H9 (cell line): ENCODE measurements at regions not wholly inside any gene's neighbourhood (a gene's known extent, or its start where the extent isn't known, plus 50 kb on each side); places are given as distances from the start of the nearest gene placed in this dataset.
"Not testable (repeated sequence)": the region's sequence is repeated elsewhere in the genome, so short reads cannot be mapped to it uniquely, and the experiment has no call there.

ENCODE experiments used
- DNase-seq: peaks from one replicate; pipeline ENCODE4 v3.0.0-alpha.2; 2017
- H2AFZ ChIP-seq: one replicate; pipeline ENCODE4 v1.6.1; 2013; ENCODE audit warnings: mild to moderate bottlenecking, low read length, control low read depth, moderate library complexity
- H2AK5ac ChIP-seq: 2 replicates; pipeline ENCODE4 v1.6.1; 2013; ENCODE audit warnings: low read length, control low read depth, mixed read lengths; ENCODE audit not compliant: insufficient read length
- H2BK120ac ChIP-seq: one replicate; pipeline ENCODE4 v1.6.1; 2013; ENCODE audit warnings: low read depth, mild to moderate bottlenecking, low read length, control low read depth, inconsistent platforms; ENCODE audit not compliant: poor library complexity, severe bottlenecking
- H2BK12ac ChIP-seq: 2 replicates; pipeline ENCODE4 v1.6.1; 2013; ENCODE audit warnings: low read length, control low read depth, mixed read lengths, low read depth; ENCODE audit not compliant: insufficient read length
- H2BK15ac ChIP-seq: 2 replicates; pipeline ENCODE4 v1.6.1; 2013; ENCODE audit warnings: low read depth, low read length, control low read depth
- H2BK20ac ChIP-seq: one replicate; pipeline ENCODE4 v1.6.1; 2013; ENCODE audit warnings: low read depth, mild to moderate bottlenecking, low read length, control low read depth, inconsistent platforms; ENCODE audit not compliant: poor library complexity, severe bottlenecking
- H2BK5ac ChIP-seq: 2 replicates; pipeline ENCODE4 v1.6.1; 2013; ENCODE audit warnings: low read length, control low read depth, mixed read lengths; ENCODE audit not compliant: insufficient read length
- H3K14ac ChIP-seq: 2 replicates; pipeline ENCODE4 v1.6.1; 2013; ENCODE audit warnings: low read length, control low read depth; ENCODE audit not compliant: insufficient read depth
- H3K18ac ChIP-seq: 2 replicates; pipeline ENCODE4 v1.6.1; 2013; ENCODE audit warnings: low read depth, mild to moderate bottlenecking, mixed read lengths, low read length, control low read depth; ENCODE audit not compliant: insufficient read length
- H3K23ac ChIP-seq: 2 replicates; pipeline ENCODE4 v1.6.1; 2013; ENCODE audit warnings: low read length, control low read depth, mixed read lengths, low read depth; ENCODE audit not compliant: insufficient read length
- H3K23me2 ChIP-seq: 2 replicates; pipeline ENCODE4 v1.6.1; 2013; ENCODE audit warnings: low read depth, mild to moderate bottlenecking, mixed read lengths, low read length, control low read depth; ENCODE audit not compliant: insufficient read length, poor library complexity, severe bottlenecking
- H3K27ac ChIP-seq: 2 replicates; pipeline ENCODE4 v1.5.1; 2013; ENCODE audit warnings: low read length, control low read depth, mixed read lengths, low read depth; ENCODE audit not compliant: insufficient read length
- H3K27me3 ChIP-seq: 2 replicates; pipeline ENCODE4 v1.6.1; 2013; ENCODE audit warnings: low read length, control low read depth, inconsistent platforms; ENCODE audit not compliant: insufficient read depth
- H3K4ac ChIP-seq: 2 replicates; pipeline ENCODE4 v1.6.1; 2013; ENCODE audit warnings: low read depth, mild to moderate bottlenecking, control low read depth, inconsistent platforms, low read length, moderate library complexity
- H3K4me1 ChIP-seq: 2 replicates; pipeline ENCODE4 v1.6.1; 2013; ENCODE audit warnings: low read length, control low read depth, inconsistent platforms; ENCODE audit not compliant: insufficient read depth
- H3K4me2 ChIP-seq: 2 replicates; pipeline ENCODE4 v1.6.1; 2013; ENCODE audit warnings: low read length, control low read depth, mixed read lengths; ENCODE audit not compliant: insufficient read length, insufficient read depth
- H3K56ac ChIP-seq: 2 replicates; pipeline ENCODE4 v1.6.1; 2013; ENCODE audit warnings: low read depth, mild to moderate bottlenecking, mixed read lengths, low read length, control low read depth; ENCODE audit not compliant: insufficient read length
- H3K79me1 ChIP-seq: 2 replicates; pipeline ENCODE4 v1.6.1; 2013; ENCODE audit warnings: low read depth, mild to moderate bottlenecking, moderate library complexity, low read length, control low read depth, inconsistent platforms; ENCODE audit not compliant: insufficient read depth, poor library complexity, severe bottlenecking
- H3K79me2 ChIP-seq: 2 replicates; pipeline ENCODE4 v1.6.1; 2013; ENCODE audit warnings: low read length, control low read depth, inconsistent platforms; ENCODE audit not compliant: insufficient read depth
- H3K9ac ChIP-seq: 2 replicates; pipeline ENCODE4 v1.6.1; 2013; ENCODE audit warnings: low read length, control low read depth, mixed read lengths; ENCODE audit not compliant: insufficient read length; ENCODE audit errors: extremely low read depth
- H3K9me3 ChIP-seq: one replicate; pipeline ENCODE4 v1.6.1; 2013; ENCODE audit warnings: low read depth, low read length, inconsistent platforms; ENCODE audit not compliant: control insufficient read depth
- H3T11ph ChIP-seq: one replicate; pipeline ENCODE4 v1.6.1; 2013; ENCODE audit warnings: mild to moderate bottlenecking, low read length, control low read depth, inconsistent platforms
- H4K20me1 ChIP-seq: one replicate; pipeline ENCODE4 v1.6.1; 2013; ENCODE audit not compliant: control insufficient read depth, insufficient read length, insufficient read depth
- H4K5ac ChIP-seq: 2 replicates; pipeline ENCODE4 v1.6.1; 2013; ENCODE audit warnings: low read depth, mild to moderate bottlenecking, mixed read lengths, low read length, control low read depth; ENCODE audit not compliant: insufficient read length
- H4K8ac ChIP-seq: replicated peaks from 2 replicates; pipeline ENCODE4 v1.6.1; 2013; ENCODE audit warnings: low read length, control low read depth, mixed read lengths, low read depth; ENCODE audit not compliant: insufficient read length
- H4K91ac ChIP-seq: 2 replicates; pipeline ENCODE4 v1.6.1; 2013; ENCODE audit warnings: low read depth, mild to moderate bottlenecking, moderate library complexity, mixed read lengths, low read length, control low read depth; ENCODE audit not compliant: insufficient read length
- H3K27ac Mint-ChIP-seq, 3 experiments: 2 replicates in 2 of 3; 3 replicates in 1 of 3; pipeline ENCODE4 v1.8.0; 2020 to 2021; ENCODE audit warnings: mixed read lengths in 3 of 3, mild to moderate bottlenecking in 1 of 3, moderate library complexity in 1 of 3
- H3K27me3 Mint-ChIP-seq: 2 replicates; pipeline ENCODE4 v1.8.0; 2021; ENCODE audit warnings: low read depth, mild to moderate bottlenecking, moderate library complexity, mixed read lengths
- H3K36me3 Mint-ChIP-seq, 3 experiments: 2 replicates in 2 of 3; 3 replicates in 1 of 3; pipeline ENCODE4 v1.8.0; 2020 to 2021; ENCODE audit warnings: low read depth in 3 of 3, mixed read lengths in 3 of 3; ENCODE audit not compliant: insufficient read depth in 1 of 3
- H3K4me1 Mint-ChIP-seq, 2 experiments: 2 replicates each; pipeline ENCODE4 v1.8.0; 2020; ENCODE audit warnings: mixed read lengths in 2 of 2
- H3K4me3 Mint-ChIP-seq, 2 experiments: 2 replicates in 1 of 2; 3 replicates in 1 of 2; pipeline ENCODE4 v1.8.0; 2020 to 2021; ENCODE audit warnings: mild to moderate bottlenecking in 2 of 2, mixed read lengths in 2 of 2, moderate library complexity in 1 of 2
- H3K9me3 Mint-ChIP-seq, 2 experiments: 2 replicates in 1 of 2; 3 replicates in 1 of 2; pipeline ENCODE4 v1.8.0; 2020; ENCODE audit warnings: mild to moderate bottlenecking in 2 of 2, mixed read lengths in 2 of 2, moderate library complexity in 1 of 2
- WGBS: extraction: QIAGEN DNeasy Blood & Tissue Kit; methylation state at CpG from one replicate; pipeline ENCODE4 v1.1.7; 2013; ENCODE audit warnings: missing lambda C conversion rate, low lambda C conversion rate, mixed read lengths; ENCODE audit not compliant: insufficient read length; ENCODE audit errors: extremely low coverage; 5-methylcytosine and 5-hydroxymethylcytosine counted together

DNA sequence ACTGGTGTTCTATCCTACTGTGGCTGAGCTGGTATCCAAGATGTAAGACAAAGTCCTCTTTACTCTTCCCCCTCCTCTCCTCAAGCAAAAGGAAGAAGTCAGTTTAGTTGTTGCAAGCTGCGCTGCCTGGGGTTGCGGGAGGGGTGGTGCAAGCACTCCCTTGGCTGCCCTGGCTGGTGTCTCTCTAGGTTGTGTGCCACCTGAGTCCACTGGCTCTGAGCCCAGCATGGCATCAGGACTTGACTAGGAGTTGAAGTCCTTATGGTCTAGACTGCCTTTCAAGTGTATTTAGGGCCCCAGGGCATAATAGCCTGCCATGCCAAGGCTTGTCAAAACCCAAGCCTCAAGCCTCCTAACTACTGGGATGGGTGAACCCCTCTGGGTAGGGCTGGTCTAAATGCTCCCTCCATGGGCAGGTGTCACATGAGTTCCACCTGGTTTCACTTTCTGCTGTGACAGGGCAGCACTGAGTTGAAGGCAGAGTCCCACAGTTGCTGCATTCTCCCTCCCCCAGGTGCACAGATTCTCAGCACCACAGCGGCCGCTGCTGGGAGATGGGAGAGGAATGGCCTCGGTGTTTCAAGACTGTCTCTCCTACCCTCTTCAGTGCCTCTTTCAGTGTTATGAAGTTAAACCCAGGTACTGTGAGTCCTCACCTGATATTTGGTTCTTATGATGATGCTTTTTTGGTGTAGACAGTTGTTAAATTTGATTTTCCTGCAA, 62.5 kb upstream of the CHRNB4 start:
- not testable (repeated sequence) for H3K4me1 Mint-ChIP-seq, H4K20me1 ChIP-seq, H3K18ac ChIP-seq, H3K27ac ChIP-seq, H3K79me2 ChIP-seq, H3K14ac ChIP-seq, H3K27me3 ChIP-seq, H3K23me2 ChIP-seq, H3K79me1 ChIP-seq, H3K4ac ChIP-seq, H2BK5ac ChIP-seq, H2AFZ ChIP-seq, H3K23ac ChIP-seq, H2AK5ac ChIP-seq, H2BK12ac ChIP-seq, H3K4me2 ChIP-seq, H3K4me3 Mint-ChIP-seq, DNase-seq, H4K5ac ChIP-seq, H3K27ac Mint-ChIP-seq, H2BK20ac ChIP-seq, H4K8ac ChIP-seq, H3K9me3 ChIP-seq, H3T11ph ChIP-seq, H3K4me1 ChIP-seq, H2BK120ac ChIP-seq, H3K56ac ChIP-seq, H4K91ac ChIP-seq, H2BK15ac ChIP-seq, H3K9ac ChIP-seq
- peaks cover 2 to 10% (median 2%) of the 10 kb centered on the region in 3 experiments; a peak in 4 of 7 replicates for H3K36me3 Mint-ChIP-seq
- WGBS, result no CpG with 5 or more reads among the region's 5 CpGs
- peaks cover 31% of the 10 kb centered on the region for H3K27me3 Mint-ChIP-seq
- peaks cover 15 to 17% of the 10 kb centered on the region in 2 experiments for H3K9me3 Mint-ChIP-seq
